H1 (cell line): ENCODE measurements at regions not wholly inside any gene's neighbourhood (a gene's known extent, or its start where the extent isn't known, plus 50 kb on each side); places are given as distances from the start of the nearest gene placed in this dataset.

ENCODE experiments used
- CTCF ChIA-PET: fragments of 300-600 bp; sonication (Branson Sonifier 250); formaldehyde crosslinking; loops from one replicate; lab custom pipeline; 2021; ENCODE audit not compliant: partially characterized antibody; lab: Charles Lee
- POLR2A ChIA-PET: fragments of 300-600 bp; sonication (Branson Sonifier 250); formaldehyde crosslinking; loops from one replicate; lab custom pipeline; 2021; ENCODE audit warnings: inconsistent platforms; ENCODE audit not compliant: partially characterized antibody; lab: Charles Lee
- DNase-seq, 2 experiments: peaks; one replicate each; pipeline versions ENCODE4 v3.0.0 to v3.0.0-alpha.2; 2010 to 2022; ENCODE audit warnings: low spot score in 2 of 2, low read depth in 1 of 2, mixed read lengths in 1 of 2
- FAIRE-seq: peaks from 2 replicates; lab custom pipeline; 2011; peaks lifted over from hg19 to GRCh38; lab: Jason Lieb, UNC
- H2AFZ ChIP-seq: 2 replicates; pipeline ENCODE4 v1.8.1; 2012; ENCODE audit warnings: low read length, inconsistent platforms
- H2AK5ac ChIP-seq: 2 replicates; pipeline ENCODE4 v1.6.1; 2013; ENCODE audit warnings: low read depth, low read length
- H2BK120ac ChIP-seq: replicated peaks from 2 replicates; pipeline ENCODE3; 2013; ENCODE audit warnings: low read depth, low read length, inconsistent platforms
- H2BK12ac ChIP-seq: 2 replicates; pipeline ENCODE4 v1.6.1; 2013; ENCODE audit warnings: low read depth, low read length
- H2BK15ac ChIP-seq: 2 replicates; pipeline ENCODE4 v1.6.1; 2013; ENCODE audit warnings: low read length
- H2BK20ac ChIP-seq: 2 replicates; pipeline ENCODE4 v1.6.1; 2013; ENCODE audit warnings: low read length
- H2BK5ac ChIP-seq: 2 replicates; pipeline ENCODE4 v1.6.1; 2013; ENCODE audit warnings: low read depth, low read length
- H3K14ac ChIP-seq: 2 replicates; pipeline ENCODE4 v1.6.1; 2013; ENCODE audit warnings: inconsistent platforms; ENCODE audit not compliant: insufficient read length
- H3K18ac ChIP-seq: 2 replicates; pipeline ENCODE4 v1.6.1; 2013; ENCODE audit warnings: low read length; ENCODE audit errors: extremely low read depth
- H3K23ac ChIP-seq: 2 replicates; pipeline ENCODE4 v1.6.1; 2013; ENCODE audit warnings: inconsistent platforms; ENCODE audit not compliant: insufficient read length
- H3K23me2 ChIP-seq: 2 replicates; pipeline ENCODE4 v1.6.1; 2013; ENCODE audit warnings: low read depth, low read length
- H3K27ac ChIP-seq: 2 replicates; pipeline ENCODE4 v1.6.1; 2011; ENCODE audit warnings: low read depth, low read length, inconsistent platforms
- H3K27me3 ChIP-seq, 4 experiments: replicated peaks in 1 of 4; 1 replicate in 1 of 4; 2 replicates in 3 of 4; pipeline versions ENCODE4 v1.6.1 to v1.8.1; 2011 to 2013; ENCODE audit warnings: low read length in 3 of 4, mild to moderate bottlenecking in 3 of 4, inconsistent platforms in 2 of 4, mixed read lengths in 2 of 4, moderate library complexity in 1 of 4; ENCODE audit not compliant: control insufficient read depth in 3 of 4, insufficient read depth in 3 of 4; ENCODE audit errors: extremely low read depth in 1 of 4
- H3K36me3 ChIP-seq, 4 experiments: 2 replicates each; pipeline versions ENCODE4 v1.6.1 to v1.8.1; 2011 to 2013; ENCODE audit warnings: mild to moderate bottlenecking in 4 of 4, low read length in 3 of 4, moderate library complexity in 2 of 4, control low read depth in 1 of 4, inconsistent platforms in 1 of 4; ENCODE audit not compliant: insufficient read depth in 4 of 4, control insufficient read depth in 2 of 4
- H3K4ac ChIP-seq: replicated peaks from 2 replicates; pipeline ENCODE3; 2013; ENCODE audit warnings: low read length, low read depth, mixed read lengths, inconsistent platforms; ENCODE audit not compliant: insufficient read length
- H3K4me1 ChIP-seq, 4 experiments: replicated peaks in 1 of 4; 1 replicate in 1 of 4; 2 replicates in 3 of 4; pipeline versions ENCODE4 v1.6.1 to v1.8.1; 2011 to 2013; ENCODE audit warnings: low read length in 3 of 4, inconsistent platforms in 2 of 4, mixed read lengths in 1 of 4; ENCODE audit not compliant: insufficient read depth in 4 of 4, control insufficient read depth in 3 of 4
- H3K4me2 ChIP-seq, 2 experiments: 2 replicates each; pipeline versions ENCODE4 v1.6.1 to v1.8.1; 2011 to 2013; ENCODE audit warnings: low read depth in 2 of 2, low read length in 2 of 2, control low read depth in 1 of 2, inconsistent platforms in 1 of 2, mild to moderate bottlenecking in 1 of 2; ENCODE audit not compliant: insufficient read depth in 1 of 2
- H3K4me3 ChIP-seq, 4 experiments: fragments of 200-600, 300-600 bp in 1 of 4; sonication (generic), shearing (Covaris generic), sonication (Bioruptor Twin) in 1 of 4; 2 replicates each; pipeline versions ENCODE4 v1.5.1 to v1.8.1; 2011 to 2016; ENCODE audit warnings: low read length in 4 of 4, low read depth in 3 of 4, control low read depth in 2 of 4, inconsistent platforms in 2 of 4, mild to moderate bottlenecking in 2 of 4, mixed read lengths in 1 of 4, moderate library complexity in 1 of 4; ENCODE audit not compliant: insufficient read depth in 2 of 4; ENCODE audit errors: extremely low read depth in 1 of 4
- H3K56ac ChIP-seq: replicated peaks from 2 replicates; pipeline ENCODE3; 2013; ENCODE audit warnings: low read depth, mild to moderate bottlenecking, mixed read lengths, low read length, inconsistent platforms; ENCODE audit not compliant: insufficient read length
- H3K79me1 ChIP-seq: 2 replicates; pipeline ENCODE4 v1.6.1; 2013; ENCODE audit warnings: low read depth, low read length, control low read depth
- H3K79me2 ChIP-seq, 2 experiments: 2 replicates each; pipeline versions ENCODE4 v1.6.1 to v1.8.1; 2012 to 2013; ENCODE audit warnings: low read length in 2 of 2, mild to moderate bottlenecking in 2 of 2, inconsistent platforms in 1 of 2; ENCODE audit not compliant: insufficient read depth in 2 of 2, control insufficient read depth in 1 of 2
- H3K9ac ChIP-seq, 4 experiments: replicated peaks in 1 of 4; 1 replicate in 1 of 4; 2 replicates in 3 of 4; pipeline versions ENCODE4 v1.6.1 to v1.8.1; 2011 to 2013; ENCODE audit warnings: low read depth in 3 of 4, low read length in 3 of 4, control low read depth in 2 of 4, mild to moderate bottlenecking in 2 of 4, moderate library complexity in 2 of 4, inconsistent platforms in 1 of 4; ENCODE audit errors: extremely low read depth in 1 of 4
- H3K9me3 ChIP-seq, 2 experiments: 2 replicates each; pipeline versions ENCODE4 v1.6.1 to v1.8.1; 2012 to 2013; ENCODE audit warnings: mild to moderate bottlenecking in 2 of 2, moderate library complexity in 2 of 2, control low read depth in 1 of 2, inconsistent platforms in 1 of 2, low read depth in 1 of 2, low read length in 1 of 2, mixed read lengths in 1 of 2; ENCODE audit not compliant: insufficient read depth in 2 of 2
- H4K20me1 ChIP-seq, 2 experiments: replicated peaks in 1 of 2; 2 replicates each; pipeline versions ENCODE3 to v1.8.1; 2011 to 2013; ENCODE audit warnings: inconsistent platforms in 2 of 2, low read length in 2 of 2, mild to moderate bottlenecking in 1 of 2; ENCODE audit not compliant: insufficient read depth in 2 of 2, control insufficient read depth in 1 of 2
- H4K5ac ChIP-seq: 2 replicates; pipeline ENCODE4 v1.6.1; 2013; ENCODE audit warnings: low read length, low read depth, mixed read lengths, inconsistent platforms; ENCODE audit not compliant: insufficient read length
- H4K8ac ChIP-seq: 2 replicates; pipeline ENCODE4 v1.8.0; 2013; ENCODE audit warnings: mild to moderate bottlenecking, moderate library complexity, low read length, inconsistent platforms; ENCODE audit not compliant: insufficient read depth; ENCODE audit errors: extremely low read depth
- H4K91ac ChIP-seq: replicated peaks from 2 replicates; pipeline ENCODE3; 2013; ENCODE audit warnings: low read length, mixed read lengths, inconsistent platforms; ENCODE audit not compliant: insufficient read length
- CBX8 ChIP-seq: fragments of 300-800, 300-1000 bp; sonication (generic); IDR thresholded peaks from 2 replicates; pipeline ENCODE4 v1.7.1; 2016; ENCODE audit warnings: low read depth, low read length, borderline replicate concordance
- POLR2AphosphoS5 ChIP-seq: IDR thresholded peaks from 2 replicates; pipeline ENCODE4 v1.6.1; 2011; ENCODE audit warnings: low read depth, low read length
- WGBS, 2 experiments: shearing (Covaris generic) in 1 of 2; methylation state at CpG; one replicate each; pipeline versions ENCODE4 v1.1.6 to v1.1.7; 2013 to 2015; ENCODE audit warnings: low lambda C conversion rate in 2 of 2, mixed read lengths in 2 of 2, inconsistent platforms in 1 of 2, low coverage in 1 of 2, missing lambda C conversion rate in 1 of 2; ENCODE audit not compliant: insufficient replicate concordance in 2 of 2, insufficient coverage in 1 of 2, insufficient read length in 1 of 2; ENCODE audit errors: extremely low coverage in 1 of 2, missing lambda C conversion rate in 1 of 2; 5-methylcytosine and 5-hydroxymethylcytosine counted together

- no peak overlapping the region for H2BK20ac ChIP-seq
- H3K23me2 ChIP-seq, result no peaks in the 10 kb centered on the region
- H4K8ac ChIP-seq, result no peak overlapping the region
- peaks cover 0 to 10% (median 4%) of the 10 kb centered on the region in 4 experiments; a peak in 2 of 7 replicates for H3K4me1 ChIP-seq
- no peak overlapping the region for H4K5ac ChIP-seq
- 81% methylated on average over 1 of the region's 1 CpG; no CpG with 5 or more reads in 1 of the 2 experiments for WGBS, 2 experiments
- H3K9ac ChIP-seq, result no peak overlapping the region
- H2BK120ac ChIP-seq, result no peak overlapping the region
- DNase-seq, result no peak
- no peak overlapping the region for H3K4ac ChIP-seq
- no peaks in the 10 kb centered on the region for H3K27me3 ChIP-seq
- no peak overlapping the region for H3K4me3 ChIP-seq
- CTCF ChIA-PET, result no interaction called here
- no peaks in the 10 kb centered on the region for H3K79me1 ChIP-seq
- H2AFZ ChIP-seq, result no peak overlapping the region
- H3K4me2 ChIP-seq, result no peak overlapping the region
- no peak for TF ChIP-seq CBX8
- TF ChIP-seq POLR2AphosphoS5, result no peak
- TF ChIP-seq, all 59 proteins: peak for 0
- POLR2A ChIA-PET, result no interaction called here
- FAIRE-seq, result no peak
- no peak overlapping the region for H2BK5ac ChIP-seq
- no peak overlapping the region for H2AK5ac ChIP-seq
- no peak overlapping the region for H2BK15ac ChIP-seq
- no peak overlapping the region for H3K27ac ChIP-seq
- H3K56ac ChIP-seq, result no peak overlapping the region
- H3K18ac ChIP-seq, result no peak overlapping the region
- H3K9me3 ChIP-seq, result no peaks in the 10 kb centered on the region
- H2BK12ac ChIP-seq, result no peak overlapping the region
- H3K14ac ChIP-seq, result no peak overlapping the region
- no peak overlapping the region for H4K91ac ChIP-seq
- H3K23ac ChIP-seq, result no peak overlapping the region
- no peaks in the 10 kb centered on the region for H4K20me1 ChIP-seq
- H3K79me2 ChIP-seq, result no peaks in the 10 kb centered on the region
- H3K36me3 ChIP-seq, result no peaks in the 10 kb centered on the region
Observed at GRCh38 chr13:33524086-33524485, 238.5 kb upstream of the STARD13 start.
